Inferior parietal cortex (tissue), 1 donor: ENCODE measurements at regions not wholly inside any gene's neighbourhood (a gene's known extent, or its start where the extent isn't known, plus 50 kb on each side); places are given as distances from the start of the nearest gene placed in this dataset.
"Not testable (repeated sequence)": the region's sequence is repeated elsewhere in the genome, so short reads cannot be mapped to it uniquely, and the experiment has no call there.

Experiments used
- DNase-seq: peaks from one replicate; pipeline ENCODE4 v3.0.0-alpha.2; 2016; ENCODE audit errors: extremely low spot score

- DNase-seq, result no peak
Measured at GRCh38 chrX:1778817-1779216, 164.0 kb downstream of the ASMT start.

DNA sequence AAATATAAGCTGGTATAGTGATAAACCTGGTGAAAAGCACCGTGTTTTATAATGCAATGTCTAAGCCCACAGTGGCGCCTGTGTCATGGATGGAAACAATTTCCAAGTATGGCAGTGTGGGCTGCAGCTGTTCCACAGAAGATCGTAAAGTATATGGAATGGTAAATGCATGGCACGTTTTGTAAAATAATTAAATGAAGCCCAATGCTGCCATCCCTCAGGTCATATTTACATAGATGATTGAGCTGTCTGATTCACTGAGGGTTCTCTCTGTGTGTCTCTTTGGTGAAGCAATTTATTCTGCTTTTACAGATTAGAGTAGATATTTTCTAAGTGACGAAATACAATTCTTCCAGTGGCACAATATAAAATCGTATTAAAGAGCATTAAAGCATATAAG lies 164.8 kb downstream of the ASMT start:
- DNase-seq, result no peak

GRCh38 chrX:1781766-1782165 lies 166.9 kb downstream of the ASMT start:
- DNase-seq, result peak; percentile 1

DNA sequence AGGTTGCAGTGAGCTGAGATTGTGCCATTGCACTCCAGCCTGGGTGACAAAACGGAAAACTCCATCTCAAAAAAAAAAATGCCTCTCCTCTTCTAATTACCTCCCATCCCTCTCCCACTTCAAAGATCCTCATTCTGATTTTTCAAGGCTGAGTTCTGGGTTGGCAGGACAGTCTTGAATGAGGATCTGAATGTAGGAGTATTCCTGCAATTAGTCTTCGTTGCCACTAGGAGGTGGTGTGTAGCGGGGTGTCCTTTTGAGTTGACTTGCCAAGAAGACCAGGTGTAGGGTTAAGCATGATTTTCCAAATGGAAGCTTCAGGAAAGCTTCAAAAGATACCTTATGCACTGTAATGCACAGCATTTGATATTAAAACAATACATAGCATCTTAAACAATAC lies 169.9 kb downstream of the ASMT start:
- DNase-seq, result no peak

DNA sequence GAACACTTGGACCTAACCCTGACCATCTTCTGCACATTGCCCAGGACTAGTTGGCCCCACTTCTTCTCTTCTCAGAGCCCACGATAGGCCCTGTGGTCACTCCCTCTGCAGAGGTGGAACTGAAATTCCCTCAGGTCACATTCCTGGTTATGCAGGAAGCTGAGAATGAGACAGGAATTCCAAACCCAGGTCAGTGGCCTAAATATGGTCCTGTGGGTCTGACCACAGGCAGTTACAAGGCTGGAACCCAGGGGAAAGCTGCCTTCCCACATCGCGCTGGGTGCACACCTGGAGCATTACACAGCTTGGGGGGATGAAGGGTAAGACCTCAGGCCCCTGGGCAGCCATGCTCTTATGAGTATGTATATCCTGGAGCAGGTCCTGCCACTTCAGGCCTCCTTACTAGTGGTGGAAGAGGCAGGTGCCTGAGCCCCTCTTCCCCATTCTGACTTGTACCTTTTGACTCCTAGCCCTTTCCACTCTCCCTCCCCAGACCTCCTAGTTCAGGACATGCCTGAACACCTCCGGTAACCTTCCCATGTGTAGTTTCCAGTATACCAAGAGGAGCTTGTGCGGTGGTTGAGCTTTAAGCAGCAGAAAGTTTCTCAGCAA lies 173.5 kb downstream of the ASMT start:
- DNase-seq, result no peak

DNA sequence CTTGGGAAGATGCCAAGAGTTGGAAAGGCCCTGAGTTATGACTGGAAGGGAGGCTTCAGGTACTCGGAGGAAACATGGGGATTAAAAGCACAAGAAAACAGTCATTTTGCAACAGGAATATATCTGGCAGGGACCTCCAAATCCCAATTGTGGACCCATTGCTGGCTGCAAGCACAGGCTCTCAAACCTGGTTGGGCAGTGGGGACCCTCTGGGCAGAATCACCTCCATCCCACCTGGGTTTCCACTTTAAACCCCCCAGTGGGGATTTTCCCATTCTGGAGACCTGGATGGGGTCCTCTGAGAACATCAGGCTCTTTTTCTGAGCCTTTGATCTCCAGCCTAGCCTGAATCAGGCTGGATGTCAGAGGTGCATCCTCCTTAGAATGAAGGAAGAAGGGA lies 177.8 kb downstream of the ASMT start:
- DNase-seq, result no peak

DNA sequence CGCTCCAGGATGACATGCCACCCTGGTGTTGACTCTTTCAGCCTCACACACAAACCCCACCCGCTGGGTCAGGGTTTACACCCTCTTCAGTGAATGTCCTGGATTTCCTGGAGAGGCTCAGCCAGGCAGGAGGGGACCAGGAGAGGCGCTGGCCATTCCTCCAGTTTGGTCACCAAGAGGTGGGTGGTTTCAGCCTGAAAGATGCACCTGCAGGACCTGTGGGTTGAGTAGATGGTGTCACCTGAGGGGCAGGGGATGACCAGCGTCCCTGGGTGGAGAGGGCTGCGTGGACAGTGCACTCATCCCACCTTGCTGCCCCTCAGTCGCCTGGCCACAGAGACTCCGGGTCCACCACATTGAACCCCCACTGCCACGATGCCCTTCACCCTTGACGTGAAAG lies 179.7 kb downstream of the ASMT start:
- DNase-seq, result no peak

GRCh38 chrX:1802912-1803311 lies 188.1 kb downstream of the ASMT start:
- no peak for DNase-seq

- no peak for DNase-seq
Measured at GRCh38 chrX:1803741-1804140, 188.9 kb downstream of the ASMT start.

GRCh38 chrX:1807301-1807731 lies 192.5 kb downstream of the ASMT start:
- no peak for DNase-seq

DNA sequence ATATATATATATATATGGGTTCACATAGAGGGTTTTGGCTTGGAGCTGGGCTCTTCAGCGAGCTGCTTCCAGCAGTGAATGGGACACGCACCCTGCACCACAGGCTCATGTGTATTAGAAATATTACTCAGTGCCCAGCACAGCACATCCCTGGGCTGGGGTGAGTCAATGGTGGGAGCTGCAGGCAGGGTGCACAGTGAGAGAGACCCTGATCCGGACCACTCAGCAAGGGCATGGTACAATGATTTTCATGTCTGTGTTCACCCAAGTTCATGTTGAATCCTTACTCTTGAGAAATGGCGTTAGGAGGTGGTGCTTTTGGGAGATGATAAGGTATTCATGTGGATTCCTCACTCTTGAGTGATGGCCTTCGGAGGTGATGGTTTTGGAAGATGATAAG lies 194.7 kb downstream of the ASMT start:
- no peak for DNase-seq

DNA sequence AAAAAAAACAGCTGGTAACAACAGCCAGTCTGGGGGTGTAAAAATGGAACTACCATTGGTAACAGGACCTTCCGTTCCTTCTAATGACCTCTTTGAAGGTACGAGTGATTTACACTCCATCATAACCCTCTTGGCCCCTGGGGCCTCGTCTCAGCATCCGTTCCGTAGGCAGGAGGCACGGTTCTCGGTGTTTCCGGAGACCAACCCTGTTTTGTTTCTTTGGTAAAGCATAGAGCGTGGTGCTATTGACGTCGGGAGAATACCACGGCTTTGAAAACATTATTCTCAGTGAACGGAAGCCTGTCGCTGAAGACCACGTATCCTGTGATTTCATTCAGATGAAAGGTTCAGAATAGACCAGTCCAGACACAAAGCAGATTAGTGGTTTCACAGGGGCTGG lies 198.9 kb downstream of the ASMT start:
- no peak for DNase-seq

DNA sequence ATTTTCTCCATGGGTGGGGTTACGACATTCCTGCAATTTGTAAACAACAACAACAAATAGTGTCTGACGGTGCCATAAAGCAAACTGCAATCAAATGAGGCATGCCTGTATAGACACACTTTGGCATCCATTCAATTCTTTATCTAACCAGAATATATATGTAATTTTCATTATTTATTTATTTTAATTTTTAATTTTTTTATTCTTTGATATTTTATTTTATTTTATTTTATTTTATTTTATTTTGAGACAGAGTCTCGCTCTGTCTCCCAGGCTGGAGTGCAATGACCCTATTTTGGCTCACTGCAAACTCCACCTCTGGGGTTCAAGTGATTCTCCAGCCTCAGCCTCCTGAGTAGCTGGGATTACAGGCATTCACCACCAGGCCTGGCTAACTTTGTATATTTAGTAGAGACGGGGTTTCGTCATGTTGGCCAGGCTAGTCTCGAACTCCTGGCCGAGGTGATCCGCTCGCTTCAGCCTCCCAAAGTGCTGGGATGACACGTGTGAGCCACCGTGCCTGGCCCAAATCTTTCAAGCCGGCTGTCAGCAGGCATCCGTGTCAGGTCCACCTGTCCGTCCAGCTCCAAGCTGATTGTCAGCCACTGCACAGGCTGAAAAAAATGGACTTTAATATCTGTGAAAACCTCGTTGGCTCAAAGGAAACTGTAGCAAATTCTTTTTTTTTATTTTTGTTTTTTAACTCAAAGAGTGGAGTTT lies 200.8 kb downstream of the ASMT start:
- DNase-seq, result no peak

- not testable (repeated sequence) for DNase-seq
Measured at GRCh38 chrX:1816387-1816982, 201.6 kb downstream of the ASMT start.

GRCh38 chrX:1821846-1822245 lies 207.0 kb downstream of the ASMT start:
- no peak for DNase-seq

DNA sequence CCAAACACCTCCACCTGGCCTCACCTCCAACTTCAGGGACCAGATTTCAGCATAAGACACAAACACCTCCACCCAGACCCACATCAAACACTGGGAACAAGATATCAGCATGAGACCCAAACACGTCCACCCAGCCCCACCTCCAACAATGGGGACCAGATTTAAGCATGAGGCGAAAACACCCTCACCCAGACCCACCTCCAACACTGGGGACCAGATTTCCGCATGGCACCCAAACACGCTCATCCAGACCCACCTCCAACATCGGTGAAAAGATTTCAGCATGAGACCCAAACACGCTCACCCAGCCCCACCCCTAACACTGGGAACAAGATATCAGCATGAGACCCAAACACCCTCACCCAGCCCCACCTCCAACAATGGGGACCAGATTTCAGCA lies 210.0 kb downstream of the ASMT start:
- no peak for DNase-seq

DNA sequence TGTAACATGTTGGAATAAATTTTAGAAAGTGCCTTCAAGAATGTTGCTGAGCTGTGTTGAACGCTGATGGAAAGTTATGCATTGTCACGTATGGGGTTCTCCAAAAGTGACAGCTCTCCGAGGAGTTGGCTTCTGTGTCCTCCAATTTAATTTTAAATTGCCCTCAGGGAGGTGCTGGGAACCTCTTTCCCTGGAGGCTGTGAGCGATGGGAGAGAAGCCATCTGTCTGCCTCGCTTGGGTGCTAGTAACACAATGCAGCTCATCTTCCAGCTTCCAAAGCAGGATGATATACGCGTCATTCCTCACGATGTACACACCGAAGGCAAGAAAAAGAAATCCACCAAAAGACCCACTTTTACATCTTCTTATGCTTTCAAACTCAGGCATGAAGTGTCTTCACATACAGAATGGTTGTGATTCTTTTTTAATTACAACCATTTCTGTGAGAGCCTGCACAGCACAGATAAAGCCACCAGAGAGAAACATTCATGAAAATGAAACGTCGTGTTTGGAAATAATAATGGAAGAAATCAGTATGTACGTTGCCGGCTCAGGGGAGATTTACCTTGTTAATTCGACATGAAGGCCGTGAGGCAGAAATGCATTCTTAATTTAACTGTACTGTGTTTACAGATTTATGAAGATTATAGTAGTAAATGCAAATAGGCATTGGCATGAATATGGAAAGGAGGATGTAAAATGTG lies 218.9 kb downstream of the ASMT start:
- DNase-seq, result no peak

DNA sequence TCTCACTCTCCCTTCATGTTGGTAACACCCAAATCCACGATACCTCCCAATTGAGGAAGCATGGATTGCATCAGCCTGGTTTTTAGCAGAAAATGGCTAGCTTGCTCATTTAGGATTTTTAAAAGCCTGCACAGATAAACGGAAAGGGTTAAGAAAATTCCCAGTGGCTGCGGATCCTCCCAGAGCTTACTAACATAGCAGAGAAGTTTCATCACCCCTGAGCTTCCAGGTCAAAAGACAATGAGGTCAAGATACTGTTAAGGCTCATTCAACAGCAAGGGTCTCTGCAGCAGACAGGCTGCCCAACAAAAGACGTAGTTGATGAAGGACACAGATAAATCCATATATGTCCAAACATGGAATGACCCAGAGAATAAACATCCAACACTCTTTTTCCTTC lies 220.2 kb downstream of the ASMT start:
- no peak for DNase-seq

GRCh38 chrX:1836683-1837082 lies 221.8 kb downstream of the ASMT start:
- no peak for DNase-seq

DNA sequence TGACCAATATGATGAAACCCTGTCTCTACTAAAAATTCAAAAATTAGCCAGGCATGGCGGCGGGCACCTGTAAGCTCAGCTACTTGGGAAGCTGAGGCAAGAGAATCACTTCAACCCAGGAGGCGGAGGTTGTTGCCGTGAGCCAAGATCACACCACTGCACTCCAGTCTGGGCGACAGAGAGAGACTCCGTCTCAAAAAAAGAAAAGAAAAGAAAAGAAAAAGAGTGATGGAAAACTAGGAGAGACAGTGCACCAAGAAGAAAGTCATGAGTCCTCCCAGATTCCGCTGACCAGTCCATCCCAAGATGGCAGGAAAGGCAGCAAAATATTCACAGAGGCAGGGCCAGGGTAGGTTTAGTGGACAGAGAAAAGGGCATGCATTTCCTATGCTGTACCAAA lies 226.9 kb downstream of the ASMT start:
- no peak for DNase-seq

DNA sequence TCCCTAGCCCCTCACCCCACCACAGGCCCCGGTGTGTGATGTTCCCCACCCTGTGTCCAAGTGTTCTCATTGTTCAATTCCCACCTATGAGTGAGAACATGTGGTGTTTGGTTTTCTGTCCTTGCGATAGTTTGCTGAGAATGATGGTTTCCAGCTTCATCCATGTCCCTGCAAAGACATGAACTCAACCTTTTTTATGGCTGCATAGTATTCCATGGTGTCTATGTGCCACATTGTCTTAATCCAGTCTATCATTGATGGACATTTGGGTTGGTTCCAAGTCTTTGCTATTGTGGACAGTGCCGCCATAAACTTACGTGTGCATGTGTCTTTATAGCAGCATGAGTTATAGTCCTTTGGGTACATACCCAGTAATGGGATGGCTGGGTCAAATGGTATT lies 232.1 kb downstream of the ASMT start:
- not testable (repeated sequence) for DNase-seq

DNA sequence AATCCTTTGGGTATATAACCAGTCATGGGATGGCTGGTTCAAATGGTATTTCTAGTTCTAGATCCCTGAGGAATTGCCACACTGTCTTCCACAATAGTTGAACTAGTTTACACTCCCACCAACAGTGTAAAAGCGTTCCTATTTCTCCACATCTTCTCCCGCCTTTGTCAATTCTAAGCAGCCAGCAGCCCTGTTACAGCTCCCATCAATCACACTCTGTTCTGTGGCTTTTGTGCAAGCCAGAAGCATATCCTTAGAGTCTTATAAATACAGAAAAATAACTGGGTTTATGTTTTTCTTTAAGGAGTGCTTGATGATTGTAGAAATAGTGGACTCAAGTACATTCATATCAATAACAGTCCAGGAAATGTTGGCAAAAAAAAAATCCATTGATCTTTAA lies 232.9 kb downstream of the ASMT start:
- DNase-seq, result not testable (repeated sequence)

- DNase-seq, result no peak
Measured at GRCh38 chrX:1851527-1851926, 236.7 kb downstream of the ASMT start.
